ENCODE measurements at regions not wholly inside any gene's neighbourhood (a gene's known extent, or its start where the extent isn't known, plus 50 kb on each side); places are given as distances from the start of the nearest gene placed in this dataset.
"Not testable (repeated sequence)": the region's sequence is repeated elsewhere in the genome, so short reads cannot be mapped to it uniquely, and the experiment has no call there.

- no peak for DNase-seq (ENCODE audit: low spot score)
These were observed 231.4 kb upstream of the ANKRD50 start for GRCh38 chr4:124943938-124944337.

- DNase-seq (ENCODE audit: low spot score): no peak
These were observed 230.8 kb upstream of the ANKRD50 start for GRCh38 chr4:124943145-124943889.

- DNase-seq (ENCODE audit: low spot score): no peak
These were observed 228.7 kb upstream of the ANKRD50 start for GRCh38 chr4:124941267-124941666.

- DNase-seq (ENCODE audit: low spot score): no peak
These were observed 227.9 kb upstream of the ANKRD50 start for GRCh38 chr4:124940387-124940786.

GRCh38 chr4:124939908-124940307 is 227.4 kb upstream of the ANKRD50 start:
- no peak for DNase-seq (ENCODE audit: low spot score)

GRCh38 chr4:124938836-124939235 is 226.3 kb upstream of the ANKRD50 start:
- DNase-seq (ENCODE audit: low spot score): no peak

GRCh38 chr4:124937993-124938392 is 225.5 kb upstream of the ANKRD50 start:
- no peak for DNase-seq (ENCODE audit: low spot score)

- DNase-seq (ENCODE audit: low spot score): peak; percentile 18
These were observed 223.9 kb upstream of the ANKRD50 start for GRCh38 chr4:124936427-124936826.

GRCh38 chr4:124934916-124935315 is 222.4 kb upstream of the ANKRD50 start:
- no peak for DNase-seq (ENCODE audit: low spot score)

- DNase-seq (ENCODE audit: low spot score): peak; percentile 36
These were observed 221.0 kb upstream of the ANKRD50 start for GRCh38 chr4:124933521-124933920.

GRCh38 chr4:124932447-124932846 is 219.9 kb upstream of the ANKRD50 start:
- DNase-seq (ENCODE audit: low spot score): no peak

GRCh38 chr4:124931050-124931449 is 218.5 kb upstream of the ANKRD50 start:
- DNase-seq (ENCODE audit: low spot score): no peak

GRCh38 chr4:124922748-124923147 is 210.2 kb upstream of the ANKRD50 start:
- not testable (repeated sequence) for DNase-seq (ENCODE audit: low spot score)

GRCh38 chr4:124918559-124919122 is 206.1 kb upstream of the ANKRD50 start:
- no peak for DNase-seq (ENCODE audit: low spot score)

- DNase-seq (ENCODE audit: low spot score): no peak
These were observed 202.5 kb upstream of the ANKRD50 start for GRCh38 chr4:124915073-124915472.

GRCh38 chr4:124913237-124913636 is 200.7 kb upstream of the ANKRD50 start:
- DNase-seq (ENCODE audit: low spot score): no peak

- no peak for DNase-seq (ENCODE audit: low spot score)
These were observed 197.8 kb upstream of the ANKRD50 start for GRCh38 chr4:124910327-124910726.

GRCh38 chr4:124907881-124908280 is 195.3 kb upstream of the ANKRD50 start:
- no peak for DNase-seq (ENCODE audit: low spot score)

GRCh38 chr4:124905441-124905840 is 192.9 kb upstream of the ANKRD50 start:
- no peak for DNase-seq (ENCODE audit: low spot score)

GRCh38 chr4:124904723-124905388 is 192.3 kb upstream of the ANKRD50 start:
- DNase-seq (ENCODE audit: low spot score): no peak

- no peak for DNase-seq (ENCODE audit: low spot score)
These were observed 191.6 kb upstream of the ANKRD50 start for GRCh38 chr4:124903995-124904722.

- DNase-seq (ENCODE audit: low spot score): no peak
These were observed 189.5 kb upstream of the ANKRD50 start for GRCh38 chr4:124902001-124902515.
